Activated CD4-positive, alpha-beta T cell treated with anti-CD3 and anti-CD28 coated beads, Interleukin-2, amount 10 ng/mL, durations not matched to agents 7 days and 5 days (primary cell): ENCODE measurements at regions not wholly inside any gene's neighbourhood (a gene's known extent, or its start where the extent isn't known, plus 50 kb on each side); places are given as distances from the start of the nearest gene placed in this dataset.
"Not testable (repeated sequence)": the region's sequence is repeated elsewhere in the genome, so short reads cannot be mapped to it uniquely, and the experiment has no call there.

ENCODE experiments used
- CTCF ChIA-PET: fragments of 350-600 bp; sonication (Branson Sonifier 250); formaldehyde crosslinking; loops from one replicate; lab custom pipeline; 2021; ENCODE audit warnings: antibody characterized with exemption; lab: Charles Lee
- POLR2A ChIA-PET: fragments of 350-600 bp; sonication (Branson Sonifier 250); formaldehyde crosslinking; loops from one replicate; lab custom pipeline; 2021; ENCODE audit warnings: antibody characterized with exemption; lab: Charles Lee
- DNase-seq: peaks from one replicate; pipeline ENCODE4 v3.0.0-alpha.2; 2020
- H3K27ac Mint-ChIP-seq: one replicate; pipeline ENCODE4 v1.8.0; 2021; ENCODE audit warnings: mild to moderate bottlenecking, moderate library complexity, mixed read lengths
- H3K27me3 Mint-ChIP-seq: one replicate; pipeline ENCODE4 v1.8.0; 2021; ENCODE audit warnings: mixed read lengths
- H3K36me3 Mint-ChIP-seq: one replicate; pipeline ENCODE4 v1.8.0; 2021; ENCODE audit warnings: low read depth, mixed read lengths
- H3K4me1 Mint-ChIP-seq: one replicate; pipeline ENCODE4 v1.8.0; 2021; ENCODE audit warnings: mixed read lengths
- H3K4me3 Mint-ChIP-seq: one replicate; pipeline ENCODE4 v1.8.0; 2021; ENCODE audit warnings: mild to moderate bottlenecking, moderate library complexity, mixed read lengths
- H3K9me3 Mint-ChIP-seq: one replicate; pipeline ENCODE4 v1.8.0; 2021; ENCODE audit warnings: mixed read lengths

DNA sequence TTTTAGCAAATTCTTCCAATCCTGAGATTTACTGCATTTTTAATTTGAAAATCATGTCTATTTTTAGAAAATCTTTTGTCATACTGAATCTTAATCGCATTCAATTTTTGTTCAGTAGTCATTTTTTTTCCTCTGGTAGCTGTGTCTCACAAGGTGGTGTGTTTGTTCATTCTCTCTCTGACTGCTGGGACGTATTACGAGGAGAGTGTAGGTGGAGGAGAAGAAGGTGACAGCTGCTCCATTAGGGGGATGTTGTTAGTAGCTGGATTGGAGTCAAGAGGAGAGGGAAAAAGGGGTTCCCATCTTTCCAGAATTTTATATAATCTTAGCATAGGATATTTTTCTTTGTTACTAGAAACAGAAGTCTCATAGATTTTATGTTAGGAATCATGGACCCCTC is 804.2 kb downstream of the PRIM2 start:
- H3K4me3 Mint-ChIP-seq, H3K27ac Mint-ChIP-seq, POLR2A ChIA-PET, H3K4me1 Mint-ChIP-seq, CTCF ChIA-PET, H3K9me3 Mint-ChIP-seq, H3K27me3 Mint-ChIP-seq, H3K36me3 Mint-ChIP-seq, DNase-seq: not testable (repeated sequence)

GRCh38 chr6:58123770-58124169 is 806.3 kb downstream of the PRIM2 start:
- POLR2A ChIA-PET, H3K4me1 Mint-ChIP-seq, CTCF ChIA-PET, H3K27me3 Mint-ChIP-seq, H3K9me3 Mint-ChIP-seq, DNase-seq, H3K4me3 Mint-ChIP-seq, H3K27ac Mint-ChIP-seq, H3K36me3 Mint-ChIP-seq: not testable (repeated sequence)

GRCh38 chr6:58128549-58128948 is 811.1 kb downstream of the PRIM2 start:
- H3K27me3 Mint-ChIP-seq, H3K4me3 Mint-ChIP-seq, H3K4me1 Mint-ChIP-seq, H3K36me3 Mint-ChIP-seq, H3K27ac Mint-ChIP-seq, CTCF ChIA-PET, POLR2A ChIA-PET, DNase-seq: not testable (repeated sequence)
- H3K9me3 Mint-ChIP-seq, result peaks cover 14% of the 10 kb centered on the region

DNA sequence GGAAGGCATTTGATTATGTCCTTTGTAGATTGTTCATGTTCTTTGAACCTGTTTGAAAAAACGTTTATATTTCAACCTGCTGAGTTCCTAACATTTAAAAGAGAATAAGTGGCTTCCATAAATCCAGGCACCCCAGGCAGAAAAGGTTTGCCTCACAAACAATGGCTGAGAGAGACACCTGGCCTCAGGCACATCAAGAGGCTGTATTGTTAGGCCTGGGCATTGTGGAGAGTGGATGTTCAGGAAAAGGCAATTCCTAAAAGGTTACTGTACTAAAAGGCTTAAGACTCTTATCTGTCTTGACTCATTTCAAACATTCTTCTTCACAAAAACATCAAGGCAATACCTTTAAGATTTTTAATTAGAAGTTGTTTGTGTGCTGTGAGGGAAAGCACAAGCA is 811.7 kb downstream of the PRIM2 start:
- POLR2A ChIA-PET, H3K4me3 Mint-ChIP-seq, H3K4me1 Mint-ChIP-seq, H3K36me3 Mint-ChIP-seq, CTCF ChIA-PET, H3K27ac Mint-ChIP-seq, DNase-seq, H3K27me3 Mint-ChIP-seq: not testable (repeated sequence)
- H3K9me3 Mint-ChIP-seq, result peaks cover 14% of the 10 kb centered on the region

GRCh38 chr6:58139746-58140145 is 822.3 kb downstream of the PRIM2 start:
- POLR2A ChIA-PET, H3K4me3 Mint-ChIP-seq, DNase-seq, H3K27me3 Mint-ChIP-seq, H3K9me3 Mint-ChIP-seq, H3K36me3 Mint-ChIP-seq, H3K4me1 Mint-ChIP-seq, H3K27ac Mint-ChIP-seq, CTCF ChIA-PET: not testable (repeated sequence)

DNA sequence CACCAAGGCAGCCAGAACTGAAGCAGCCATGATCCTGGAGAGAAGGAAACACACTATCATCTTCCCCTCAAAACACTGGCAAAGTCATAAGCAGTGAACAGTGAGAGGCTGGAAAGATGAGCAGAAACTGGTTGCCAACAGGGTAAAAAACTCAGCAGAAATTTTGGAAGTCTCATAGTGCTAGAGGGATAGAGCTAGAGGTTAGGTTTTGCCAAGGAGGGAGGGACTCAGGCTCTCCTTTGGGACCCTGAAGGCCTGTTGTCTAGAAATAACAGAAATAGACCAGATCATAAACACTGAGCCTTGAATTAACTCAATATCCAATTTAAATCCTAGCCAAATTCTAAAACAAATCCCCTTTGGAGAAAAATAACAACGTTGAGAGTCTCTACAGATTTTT is 853.6 kb downstream of the PRIM2 start:
- H3K36me3 Mint-ChIP-seq, H3K4me1 Mint-ChIP-seq, H3K27me3 Mint-ChIP-seq, H3K4me3 Mint-ChIP-seq, H3K27ac Mint-ChIP-seq, H3K9me3 Mint-ChIP-seq, DNase-seq, CTCF ChIA-PET, POLR2A ChIA-PET: not testable (repeated sequence)

DNA sequence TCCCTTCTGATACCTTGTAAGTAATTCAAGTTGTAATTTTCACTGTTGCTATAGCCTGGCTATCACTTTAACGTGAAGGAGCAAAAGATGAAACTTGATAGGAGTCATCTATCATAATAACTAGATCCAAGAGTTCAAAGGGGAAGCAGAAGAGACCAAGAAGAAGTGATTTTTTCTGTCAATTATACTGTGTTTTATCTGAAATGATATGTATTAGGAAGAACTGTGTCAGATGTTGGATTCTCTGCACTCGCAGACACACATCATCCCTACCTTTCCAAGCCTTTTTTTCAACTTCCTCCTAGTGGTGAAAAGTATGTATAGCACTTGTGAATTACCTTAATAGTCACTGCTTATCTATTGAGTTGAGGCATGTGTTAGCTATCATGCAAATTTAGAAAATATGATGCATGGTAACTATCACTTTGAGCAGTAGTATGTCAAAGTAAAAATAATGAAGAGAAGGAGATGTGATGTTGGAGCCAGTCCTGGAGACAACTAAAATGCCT is 864.2 kb downstream of the PRIM2 start:
- H3K4me1 Mint-ChIP-seq, H3K27ac Mint-ChIP-seq, H3K36me3 Mint-ChIP-seq, H3K4me3 Mint-ChIP-seq, H3K27me3 Mint-ChIP-seq, H3K9me3 Mint-ChIP-seq, POLR2A ChIA-PET, CTCF ChIA-PET, DNase-seq: not testable (repeated sequence)

GRCh38 chr6:58185300-58185699 is 867.9 kb downstream of the PRIM2 start:
- H3K4me1 Mint-ChIP-seq, H3K4me3 Mint-ChIP-seq, H3K27me3 Mint-ChIP-seq, POLR2A ChIA-PET, CTCF ChIA-PET, H3K27ac Mint-ChIP-seq, DNase-seq, H3K9me3 Mint-ChIP-seq, H3K36me3 Mint-ChIP-seq: not testable (repeated sequence)

DNA sequence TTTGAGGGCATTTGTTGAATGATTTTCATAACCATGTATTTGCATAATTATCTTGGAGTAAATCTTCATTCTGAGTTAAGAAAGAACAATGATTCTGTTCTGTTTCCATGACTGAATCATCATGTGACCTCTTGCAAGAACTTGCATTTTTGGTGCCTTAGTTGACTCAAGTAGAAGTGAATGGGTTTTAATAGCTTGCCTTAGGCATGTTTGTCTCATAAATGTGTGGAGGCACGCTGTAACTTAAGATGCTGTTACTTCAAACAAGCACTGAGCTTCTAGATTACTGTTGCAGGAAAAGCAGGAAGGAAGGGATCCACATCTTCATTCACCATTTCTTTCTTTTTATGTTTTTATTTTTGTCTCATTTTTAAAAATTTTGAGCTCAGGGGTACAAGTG is 875.8 kb downstream of the PRIM2 start:
- H3K27me3 Mint-ChIP-seq, H3K9me3 Mint-ChIP-seq, DNase-seq, H3K4me3 Mint-ChIP-seq, H3K36me3 Mint-ChIP-seq, H3K4me1 Mint-ChIP-seq, CTCF ChIA-PET, POLR2A ChIA-PET, H3K27ac Mint-ChIP-seq: not testable (repeated sequence)

DNA sequence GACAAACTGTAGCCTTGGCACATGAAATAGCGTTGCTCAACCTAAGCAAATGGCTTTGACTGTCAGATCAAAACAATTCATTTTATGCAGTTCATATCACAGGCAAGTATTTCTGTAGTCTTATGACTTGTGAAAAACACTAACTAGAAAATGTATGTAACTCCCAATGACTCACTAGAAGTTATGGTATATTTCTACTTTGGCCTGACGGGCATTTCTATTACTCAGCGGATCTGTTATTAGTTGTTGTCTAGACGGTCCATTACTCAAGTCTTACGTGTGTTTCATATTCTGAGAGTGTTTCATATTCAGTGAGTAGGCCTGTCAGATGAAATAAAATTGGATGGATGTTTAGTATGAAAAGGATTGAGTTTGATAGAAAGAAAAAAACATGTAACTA is 880.9 kb downstream of the PRIM2 start:
- ChIA-PET CTCF (no interaction called here), POLR2A (no interaction called here)
- no peak for DNase-seq
- Mint-ChIP-seq H3K4me3 (no peak overlapping the region), H3K4me1 (no peaks in the 10 kb centered on the region), H3K27me3 (no peaks in the 10 kb centered on the region), H3K9me3 (peaks cover 2% of the 10 kb centered on the region), H3K36me3 (no peaks in the 10 kb centered on the region), H3K27ac (no peak overlapping the region)

DNA sequence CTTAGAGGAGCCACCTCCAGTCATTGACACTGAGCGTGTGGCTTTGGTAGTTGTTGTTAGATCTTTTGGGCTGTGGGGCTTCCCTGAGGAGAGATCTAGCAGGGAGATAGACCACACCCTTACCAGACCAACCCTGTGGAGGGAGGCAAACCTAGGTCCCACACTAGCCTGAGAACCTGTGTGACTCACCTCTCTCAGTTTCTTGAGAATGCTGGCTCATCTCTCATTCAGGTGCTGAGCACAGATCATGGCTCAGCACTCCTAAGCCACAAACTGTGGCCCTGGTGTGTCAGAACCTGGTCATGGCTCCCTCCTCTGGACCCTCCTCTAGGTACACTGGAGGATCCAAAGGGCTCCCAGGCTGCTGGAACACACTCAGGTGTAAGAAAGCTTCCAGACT is 919.7 kb downstream of the PRIM2 start:
- H3K27ac Mint-ChIP-seq, H3K27me3 Mint-ChIP-seq, DNase-seq, H3K4me1 Mint-ChIP-seq, H3K36me3 Mint-ChIP-seq, H3K4me3 Mint-ChIP-seq, POLR2A ChIA-PET, CTCF ChIA-PET: not testable (repeated sequence)
- H3K9me3 Mint-ChIP-seq, result peaks cover 16% of the 10 kb centered on the region

DNA sequence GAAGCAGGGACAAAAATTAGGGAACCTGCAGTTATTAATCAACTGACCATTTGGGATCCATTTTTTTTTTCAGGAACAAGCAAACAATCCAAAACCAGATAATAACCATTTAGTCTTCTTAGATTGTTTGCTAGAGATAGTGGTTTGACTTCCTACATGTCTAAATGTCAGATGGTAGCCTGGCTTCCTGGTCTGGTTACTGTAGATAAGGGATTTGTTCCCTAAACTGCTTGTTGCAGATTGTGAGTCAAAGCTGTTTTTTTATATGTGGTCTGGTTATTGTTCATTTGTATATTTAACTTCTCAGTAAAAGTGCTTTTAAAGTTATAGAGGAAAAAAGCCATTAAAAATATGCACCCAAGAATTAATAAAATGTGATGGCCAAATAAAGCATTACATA is 921.0 kb downstream of the PRIM2 start:
- CTCF ChIA-PET, DNase-seq, H3K27ac Mint-ChIP-seq, H3K4me1 Mint-ChIP-seq, H3K36me3 Mint-ChIP-seq, H3K4me3 Mint-ChIP-seq, H3K27me3 Mint-ChIP-seq, POLR2A ChIA-PET: not testable (repeated sequence)
- peaks cover 16% of the 10 kb centered on the region for H3K9me3 Mint-ChIP-seq

DNA sequence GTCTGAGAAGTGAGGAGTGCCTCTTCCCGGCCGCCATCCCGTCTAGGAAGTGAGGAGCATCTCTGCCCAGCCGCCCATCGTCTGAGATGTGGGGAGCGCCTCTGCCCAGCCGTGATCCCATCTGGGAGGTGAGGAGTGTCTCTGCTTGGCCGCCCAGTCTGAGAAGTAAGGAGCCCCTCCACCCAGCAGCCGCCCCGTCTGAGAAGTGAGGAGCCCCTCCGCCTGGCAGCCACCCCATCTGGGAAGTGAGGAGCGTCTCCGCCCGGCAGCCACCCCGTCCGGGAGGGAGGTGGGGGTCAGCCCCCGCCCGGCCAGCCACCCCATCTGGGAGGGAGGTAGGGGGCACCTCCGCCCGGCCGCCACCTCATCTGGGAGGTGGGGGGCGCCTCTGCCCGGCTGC is 940.2 kb downstream of the PRIM2 start:
- H3K27me3 Mint-ChIP-seq, H3K4me3 Mint-ChIP-seq, H3K4me1 Mint-ChIP-seq, DNase-seq, POLR2A ChIA-PET, H3K27ac Mint-ChIP-seq, CTCF ChIA-PET, H3K36me3 Mint-ChIP-seq: not testable (repeated sequence)
- H3K9me3 Mint-ChIP-seq, result peaks cover 15% of the 10 kb centered on the region

DNA sequence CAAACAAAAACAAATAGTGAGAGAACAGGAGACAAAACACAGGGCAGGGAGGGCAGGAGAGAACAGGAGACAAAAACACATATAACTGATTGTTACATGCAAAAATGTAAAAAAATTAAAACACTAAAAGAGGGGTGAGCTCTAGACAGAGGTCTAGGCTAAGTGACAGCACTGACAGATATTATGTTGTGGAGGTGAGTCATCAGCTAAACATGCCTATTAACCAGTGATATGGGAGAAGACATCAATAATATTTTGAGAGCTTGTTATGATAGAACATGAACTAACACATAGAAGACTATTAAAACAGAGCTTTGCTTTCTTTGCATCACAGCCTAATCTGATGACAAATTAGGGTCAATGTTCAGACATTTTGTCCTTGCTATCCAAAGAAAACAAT is 972.7 kb downstream of the PRIM2 start:
- Mint-ChIP-seq H3K4me3 (no peak overlapping the region), H3K4me1 (no peaks in the 10 kb centered on the region), H3K27ac (no peak overlapping the region), H3K36me3 (no peaks in the 10 kb centered on the region), H3K9me3 (peaks cover 5% of the 10 kb centered on the region), H3K27me3 (no peaks in the 10 kb centered on the region)
- POLR2A ChIA-PET, result no interaction called here
- CTCF ChIA-PET, result no interaction called here
- DNase-seq, result no peak
